PC-9 (cell line): ENCODE measurements at regions not wholly inside any gene's neighbourhood (a gene's known extent, or its start where the extent isn't known, plus 50 kb on each side); places are given as distances from the start of the nearest gene placed in this dataset.
"Not testable (repeated sequence)": the region's sequence is repeated elsewhere in the genome, so short reads cannot be mapped to it uniquely, and the experiment has no call there.

Experiments used
- EZH2 ChIP-seq: fragments of 200-600 bp; sonication (generic); IDR thresholded peaks from 2 replicates; pipeline ENCODE4 v1.8.0; 2017; ENCODE audit warnings: antibody characterized with exemption, low read depth
- TF ChIP-seq, protein P1 (sequence below): fragments of 200-600 bp; sonication (generic); conservative IDR thresholded peaks from 2 replicates; pipeline ENCODE4 v1.6.1; 2017; ENCODE audit warnings: mixed run types, antibody characterized with exemption, mild to moderate bottlenecking, moderate library complexity

DNA sequence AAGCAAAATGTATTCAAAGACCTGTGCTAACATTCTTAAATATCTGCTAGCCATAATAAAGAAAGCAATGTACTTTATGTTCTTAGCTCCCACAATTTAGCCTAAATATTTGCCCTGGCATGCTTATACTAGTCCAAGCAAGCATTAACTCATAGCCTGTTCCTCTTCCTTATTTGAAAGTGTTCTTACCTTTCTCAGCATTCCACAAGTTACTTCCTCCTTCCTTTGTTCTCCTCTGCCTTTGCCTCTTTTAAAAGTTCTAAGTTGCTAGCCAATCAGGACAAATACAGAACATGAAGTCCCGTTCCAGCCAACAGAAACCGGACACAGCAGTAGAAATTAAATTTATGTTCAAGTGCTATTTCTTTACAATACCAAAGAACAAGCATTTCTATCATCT lies 1154.6 kb upstream of the CELF4 start:
- TF ChIP-seq, protein P1, sequence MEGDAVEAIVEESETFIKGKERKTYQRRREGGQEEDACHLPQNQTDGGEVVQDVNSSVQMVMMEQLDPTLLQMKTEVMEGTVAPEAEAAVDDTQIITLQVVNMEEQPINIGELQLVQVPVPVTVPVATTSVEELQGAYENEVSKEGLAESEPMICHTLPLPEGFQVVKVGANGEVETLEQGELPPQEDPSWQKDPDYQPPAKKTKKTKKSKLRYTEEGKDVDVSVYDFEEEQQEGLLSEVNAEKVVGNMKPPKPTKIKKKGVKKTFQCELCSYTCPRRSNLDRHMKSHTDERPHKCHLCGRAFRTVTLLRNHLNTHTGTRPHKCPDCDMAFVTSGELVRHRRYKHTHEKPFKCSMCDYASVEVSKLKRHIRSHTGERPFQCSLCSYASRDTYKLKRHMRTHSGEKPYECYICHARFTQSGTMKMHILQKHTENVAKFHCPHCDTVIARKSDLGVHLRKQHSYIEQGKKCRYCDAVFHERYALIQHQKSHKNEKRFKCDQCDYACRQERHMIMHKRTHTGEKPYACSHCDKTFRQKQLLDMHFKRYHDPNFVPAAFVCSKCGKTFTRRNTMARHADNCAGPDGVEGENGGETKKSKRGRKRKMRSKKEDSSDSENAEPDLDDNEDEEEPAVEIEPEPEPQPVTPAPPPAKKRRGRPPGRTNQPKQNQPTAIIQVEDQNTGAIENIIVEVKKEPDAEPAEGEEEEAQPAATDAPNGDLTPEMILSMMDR = not testable (repeated sequence)
- not testable (repeated sequence) for TF ChIP-seq EZH2
